Right lobe of liver (tissue), 6 donors: ENCODE measurements at regions not wholly inside any gene's neighbourhood (a gene's known extent, or its start where the extent isn't known, plus 50 kb on each side); places are given as distances from the start of the nearest gene placed in this dataset.
"Not testable (repeated sequence)": the region's sequence is repeated elsewhere in the genome, so short reads cannot be mapped to it uniquely, and the experiment has no call there.

Experiments used
- ATAC-seq, 4 donors: fragments of 200-7000 bp; cut with Tn5 transposase; one replicate each; pipeline ENCODE4 v1.9.1; 2020; ENCODE audit warnings: mild to moderate bottlenecking in 4 of 4, moderate library complexity in 4 of 4
- DNase-seq, 3 donors: peaks; one replicate each; pipeline ENCODE4 v3.0.0-alpha.2; 2020
- H3K27ac ChIP-seq, 3 donors: fragments of 200-600 bp; one replicate each; pipeline ENCODE4 v1.8.0; 2022
- H3K27me3 ChIP-seq, 2 donors: fragments of 200-600 bp; one replicate each; pipeline ENCODE4 v1.8.0; 2022
- H3K36me3 ChIP-seq, 4 donors: fragments of 200-600 bp; sonication (generic) in 1 of 4; one replicate each; pipeline versions ENCODE4 v1.5.1 to v1.8.0; 2017 to 2022; ENCODE audit warnings: control low read depth in 1 of 4
- H3K4me1 ChIP-seq, 4 donors: fragments of 200-600 bp; sonication (generic) in 1 of 4; one replicate each; pipeline versions ENCODE4 v1.5.1 to v1.8.0; 2017 to 2022; ENCODE audit warnings: control low read depth in 1 of 4
- H3K4me3 ChIP-seq, 3 donors: fragments of 200-600 bp; one replicate each; pipeline ENCODE4 v1.8.0; 2022
- H3K9me3 ChIP-seq, 4 donors: fragments of 200-600 bp; sonication (generic) in 1 of 4; one replicate each; pipeline versions ENCODE4 v1.5.1 to v1.8.0; 2017 to 2022; ENCODE audit warnings: control low read depth in 1 of 4
- CTCF ChIP-seq, 4 donors: fragments of 200-600 bp in 3 of 4; fragments of 450-650 bp in 1 of 4; IDR thresholded peaks; one replicate each; pipeline versions ENCODE4 v1.5.1 to v1.8.0; 2016 to 2022; ENCODE audit warnings: antibody characterized with exemption in 4 of 4, mild to moderate bottlenecking in 2 of 4
- POLR2A ChIP-seq: fragments of 450-650 bp; IDR thresholded peaks from one replicate; pipeline ENCODE4 v1.6.1; 2017; ENCODE audit warnings: antibody characterized with exemption, mild to moderate bottlenecking
- WGBS: methylation state at CpG from one replicate; pipeline ENCODE4 v1.1.6; 2018; ENCODE audit warnings: low coverage, low lambda C conversion rate; ENCODE audit not compliant: insufficient coverage; ENCODE audit errors: missing lambda C conversion rate; 5-methylcytosine and 5-hydroxymethylcytosine counted together
- intact Hi-C, 2 donors: fragments of 100-400 bp; cut with DNase I; formaldehyde crosslinking; loops; one replicate each; pipeline versions ENCODE4 v1.11.2 to v1.14.1; 2022
- donor health status: DM: no; HTN: yes; CAD: no.
- donor health status: DM: no; HTN: no; CAD: no.
- donor health status: DM: no; HTN: no; CAD: no.
- donor health status: DM: no; HTN: yes; CAD: no.
- donor health status: DM: no; HTN: yes; CAD: no.

- no peaks in the 10 kb centered on the region for H3K36me3 ChIP-seq
- H3K27ac ChIP-seq, result no peak overlapping the region
- TF ChIP-seq CTCF (IDR thresholded peaks at IDR 0.05) (no peak), POLR2A (no peak)
- no peaks in the 10 kb centered on the region for H3K9me3 ChIP-seq
- intact Hi-C loops, result no loop called here
- no peak overlapping the region for H3K4me3 ChIP-seq
- H3K4me1 ChIP-seq, result no peaks in the 10 kb centered on the region
- ATAC-seq, result no peak
- DNase-seq, result no peak
- H3K27me3 ChIP-seq, result no peaks in the 10 kb centered on the region
- WGBS, result 65% methylated on average over 2 of the region's 3 CpGs
Observed at GRCh38 chr18:75845413-75845812, 417.9 kb upstream of the SMIM21 start.

GRCh38 chr18:75844146-75844545 lies 416.6 kb upstream of the SMIM21 start:
- TF ChIP-seq CTCF (IDR thresholded peaks at IDR 0.05) (no peak), POLR2A (no peak)
- Histone ChIP-seq H3K36me3 (no peaks in the 10 kb centered on the region), H3K27me3 (no peaks in the 10 kb centered on the region), H3K4me1 (no peaks in the 10 kb centered on the region), H3K27ac (no peak overlapping the region), H3K4me3 (no peak overlapping the region), H3K9me3 (no peaks in the 10 kb centered on the region)
- 58% methylated on average over 3 of the region's 3 CpGs for WGBS
- DNase-seq, result no peak
- ATAC-seq, result no peak
- intact Hi-C loops, result no loop called here

- TF ChIP-seq CTCF (IDR thresholded peaks at IDR 0.05), result no peak
- no peak for TF ChIP-seq POLR2A
- H3K27ac ChIP-seq, result no peak overlapping the region
- ATAC-seq (no peak), DNase-seq (no peak)
- WGBS, result 71% methylated on average over 4 of the region's 4 CpGs
- H3K36me3 ChIP-seq, result no peaks in the 10 kb centered on the region
- H3K27me3 ChIP-seq, result no peaks in the 10 kb centered on the region
- H3K4me3 ChIP-seq, result no peak overlapping the region
- intact Hi-C loops, result no loop called here
- no peaks in the 10 kb centered on the region for H3K9me3 ChIP-seq
- H3K4me1 ChIP-seq, result no peaks in the 10 kb centered on the region
Observed at GRCh38 chr18:75840131-75840530, 412.6 kb upstream of the SMIM21 start.

- H3K36me3 ChIP-seq, H3K9me3 ChIP-seq, intact Hi-C loops, H3K4me3 ChIP-seq, H3K27ac ChIP-seq, ATAC-seq, H3K27me3 ChIP-seq, DNase-seq, H3K4me1 ChIP-seq: not testable (repeated sequence)
- WGBS, result 100% methylated on average over 1 of the region's 2 CpGs
Observed at GRCh38 chr18:75839686-75840085, 412.2 kb upstream of the SMIM21 start.

GRCh38 chr18:75839041-75839440 lies 411.5 kb upstream of the SMIM21 start:
- no peak for TF ChIP-seq POLR2A
- TF ChIP-seq CTCF (IDR thresholded peaks at IDR 0.05), result no peak
- H3K9me3 ChIP-seq, result no peaks in the 10 kb centered on the region
- intact Hi-C loops, result no loop called here
- ATAC-seq (no peak), DNase-seq (no peak)
- no peak overlapping the region for H3K4me3 ChIP-seq
- 76% methylated on average over 5 of the region's 6 CpGs for WGBS
- H3K4me1 ChIP-seq, result no peaks in the 10 kb centered on the region
- no peaks in the 10 kb centered on the region for H3K36me3 ChIP-seq
- no peak overlapping the region for H3K27ac ChIP-seq
- H3K27me3 ChIP-seq, result no peaks in the 10 kb centered on the region
